Thyroid gland (tissue), 4 donors: ENCODE measurements at regions not wholly inside any gene's neighbourhood (a gene's known extent, or its start where the extent isn't known, plus 50 kb on each side); places are given as distances from the start of the nearest gene placed in this dataset.

Experiments used
- DNase-seq, 2 donors: peaks; one replicate each; pipeline ENCODE4 v3.0.0-alpha.2; 2019
- H3K27ac ChIP-seq, 3 donors: fragments of 200-600 bp; sonication (generic); 1 replicate in 2 of 3; 2 replicates in 1 of 3; pipeline ENCODE4 v1.5.1; 2016 to 2019; ENCODE audit warnings: mild to moderate bottlenecking in 1 of 3, moderate library complexity in 1 of 3
- H3K27me3 ChIP-seq: fragments of 200-600 bp; sonication (generic); one replicate; pipeline ENCODE4 v1.5.1; 2019
- H3K36me3 ChIP-seq, 2 donors: fragments of 200-600 bp; sonication (generic); one replicate each; pipeline ENCODE4 v1.5.1; 2016 to 2019
- H3K4me1 ChIP-seq, 2 donors: fragments of 200-600 bp; sonication (generic); one replicate each; pipeline ENCODE4 v1.5.1; 2017 to 2019
- H3K4me3 ChIP-seq, 3 donors: fragments of 200-600 bp; sonication (generic); replicated peaks in 1 of 3; 1 replicate in 2 of 3; 2 replicates in 1 of 3; pipeline ENCODE4 v1.5.1; 2016; ENCODE audit warnings: mild to moderate bottlenecking in 1 of 3
- H3K9me3 ChIP-seq: fragments of 200-600 bp; sonication (generic); one replicate; pipeline ENCODE4 v1.5.1; 2017
- CTCF ChIP-seq, 6 experiments: fragments of 200-600 bp in 3 of 6; fragments of 450-650 bp in 3 of 6; sonication (generic) in 3 of 6; IDR thresholded peaks; one replicate each; pipeline ENCODE4 v1.5.1; 2016 to 2019; ENCODE audit warnings: antibody characterized with exemption in 6 of 6, mild to moderate bottlenecking in 2 of 6, inconsistent platforms in 1 of 6, moderate library complexity in 1 of 6
- POLR2A ChIP-seq, 2 donors: fragments of 450-650 bp; IDR thresholded peaks; one replicate each; pipeline ENCODE4 v1.6.1; 2017; ENCODE audit warnings: antibody characterized with exemption in 2 of 2, mild to moderate bottlenecking in 2 of 2, moderate library complexity in 1 of 2
- WGBS, 2 donors: methylation state at CpG; one replicate each; pipeline ENCODE4 v1.1.5; 2017; 5-methylcytosine and 5-hydroxymethylcytosine counted together
- intact Hi-C: fragments of 100-400 bp; cut with DNase I; formaldehyde crosslinking; loops from one replicate; pipeline ENCODE4 v1.15.1; 2023

- H3K4me1 ChIP-seq = no peaks in the 10 kb centered on the region
- TF ChIP-seq POLR2A (IDR thresholded peaks at IDR 0.05) = no peak
- TF ChIP-seq CTCF (IDR thresholded peaks at IDR 0.05) = no peak
- H3K27me3 ChIP-seq = no peaks in the 10 kb centered on the region
- H3K27ac ChIP-seq = no peak overlapping the region
- H3K4me3 ChIP-seq = no peak overlapping the region
- no peaks in the 10 kb centered on the region for H3K36me3 ChIP-seq
- H3K9me3 ChIP-seq = no peaks in the 10 kb centered on the region
- 86% methylated on average over 5 of the region's 5 CpGs for WGBS, 2 donors
- no peak for DNase-seq
- intact Hi-C loops = no loop called here
Observed at GRCh38 chr4:140316799-140317198, 56.6 kb upstream of the SCOC start.

GRCh38 chr4:140315970-140316369, 57.5 kb upstream of the SCOC start:
- H3K27ac ChIP-seq = no peak overlapping the region
- no peak for DNase-seq

GRCh38 chr4:140315438-140315837, 58.0 kb upstream of the SCOC start:
- H3K4me3 ChIP-seq = no peak overlapping the region
- WGBS, 2 donors = 82 to 94% methylated on average over 2 of the region's 2 CpGs
- no peak for DNase-seq

More at GRCh38 chr4:140315970-140316369, 57.5 kb upstream of the SCOC start:
- H3K9me3 ChIP-seq = no peaks in the 10 kb centered on the region
- no peak overlapping the region for H3K4me3 ChIP-seq
- H3K4me1 ChIP-seq = no peaks in the 10 kb centered on the region
- no peaks in the 10 kb centered on the region for H3K36me3 ChIP-seq
- 75 to 76% methylated on average over 2 of the region's 2 CpGs for WGBS, 2 donors
- TF ChIP-seq CTCF (IDR thresholded peaks at IDR 0.05) = no peak
- TF ChIP-seq POLR2A (IDR thresholded peaks at IDR 0.05) = no peak
- H3K27me3 ChIP-seq = no peaks in the 10 kb centered on the region
- intact Hi-C loops = no loop called here

GRCh38 chr4:140315019-140315418, 58.4 kb upstream of the SCOC start:
- Histone ChIP-seq H3K9me3 (no peaks in the 10 kb centered on the region), H3K4me3 (no peak overlapping the region), H3K27me3 (no peaks in the 10 kb centered on the region), H3K36me3 (no peaks in the 10 kb centered on the region), H3K4me1 (no peaks in the 10 kb centered on the region), H3K27ac (no peak overlapping the region)
- WGBS, 2 donors = 88 to 92% methylated on average over 1 of the region's 1 CpG
- TF ChIP-seq CTCF (IDR thresholded peaks at IDR 0.05) = no peak
- TF ChIP-seq POLR2A (IDR thresholded peaks at IDR 0.05) = no peak
- DNase-seq = no peak
- intact Hi-C loops = no loop called here

More at GRCh38 chr4:140315438-140315837, 58.0 kb upstream of the SCOC start:
- TF ChIP-seq CTCF (IDR thresholded peaks at IDR 0.05) = no peak
- no peak for TF ChIP-seq POLR2A (IDR thresholded peaks at IDR 0.05)
- Histone ChIP-seq H3K9me3 (no peaks in the 10 kb centered on the region), H3K27me3 (no peaks in the 10 kb centered on the region), H3K36me3 (no peaks in the 10 kb centered on the region), H3K4me1 (no peaks in the 10 kb centered on the region), H3K27ac (no peak overlapping the region)
- intact Hi-C loops = no loop called here

GRCh38 chr4:140312100-140312499, 61.3 kb upstream of the SCOC start:
- no peak for DNase-seq
- Histone ChIP-seq H3K36me3 (no peaks in the 10 kb centered on the region), H3K27me3 (no peaks in the 10 kb centered on the region), H3K4me1 (no peaks in the 10 kb centered on the region), H3K4me3 (no peak overlapping the region), H3K9me3 (no peaks in the 10 kb centered on the region), H3K27ac (no peak overlapping the region)
- intact Hi-C loops = no loop called here
- no peak for TF ChIP-seq CTCF (IDR thresholded peaks at IDR 0.05)
- TF ChIP-seq POLR2A (IDR thresholded peaks at IDR 0.05) = no peak
- WGBS, 2 donors = 83 to 85% methylated on average over 2 of the region's 2 CpGs
